OCI-LY3 (cell line): ENCODE measurements at regions not wholly inside any gene's neighbourhood (a gene's known extent, or its start where the extent isn't known, plus 50 kb on each side); places are given as distances from the start of the nearest gene placed in this dataset.

Experiments used
- CTCF ChIP-seq: fragments of 200-600, 300-600 bp; sonication (generic); IDR thresholded peaks from 2 replicates; pipeline ENCODE4 v1.5.1; 2014; ENCODE audit warnings: antibody characterized with exemption, low read length, low read depth
- EZH2phosphoT487 ChIP-seq: fragments of 200-600 bp; shearing (Covaris generic); IDR thresholded peaks from 2 replicates; pipeline ENCODE4 v1.6.1; 2018; ENCODE audit warnings: antibody characterized with exemption, mixed run types, low read depth

GRCh38 chr2:16151651-16152050 is 211.3 kb downstream of the MYCN start:
- TF ChIP-seq CTCF (no peak), EZH2phosphoT487 (no peak)
